MM.1S (cell line): ENCODE measurements at regions not wholly inside any gene's neighbourhood (a gene's known extent, or its start where the extent isn't known, plus 50 kb on each side); places are given as distances from the start of the nearest gene placed in this dataset.

Source experiments
- CTCF ChIP-seq: fragments of 300-600 bp; sonication (generic); IDR thresholded peaks from 2 replicates; pipeline ENCODE4 v1.5.1; 2016; ENCODE audit warnings: antibody characterized with exemption, low read length, mixed read lengths
- EZH2 ChIP-seq: fragments of 300-600 bp; sonication (generic); optimal IDR thresholded peaks from 2 replicates; pipeline ENCODE3; 2017; ENCODE audit warnings: low read depth, mild to moderate bottlenecking, antibody characterized with exemption, low read length, mixed read lengths

- TF ChIP-seq EZH2 = no peak
- TF ChIP-seq CTCF = no peak
These were observed 186.1 kb upstream of the SALL3 start for GRCh38 chr18:78793313-78794070.
